Tibial nerve (tissue), 4 donors: ENCODE measurements at regions not wholly inside any gene's neighbourhood (a gene's known extent, or its start where the extent isn't known, plus 50 kb on each side); places are given as distances from the start of the nearest gene placed in this dataset.
A peak's percentile ranks its signal among the peaks of the same experiment; 100 is the strongest.
"Not testable (repeated sequence)": the region's sequence is repeated elsewhere in the genome, so short reads cannot be mapped to it uniquely, and the experiment has no call there.

Experiments used
- DNase-seq, 2 donors: peaks; one replicate each; pipeline ENCODE4 v3.0.0-alpha.2; 2019; ENCODE audit warnings: low spot score in 2 of 2
- H3K27ac ChIP-seq, 4 donors: fragments of 200-600 bp; sonication (generic) in 3 of 4; one replicate each; pipeline ENCODE4 v1.5.1; 2017 to 2019; ENCODE audit warnings: mild to moderate bottlenecking in 1 of 4
- H3K27me3 ChIP-seq, 2 donors: fragments of 200-600 bp; sonication (generic) in 1 of 2; one replicate each; pipeline versions ENCODE4 v1.5.1 to v1.6.0; 2017 to 2019
- H3K36me3 ChIP-seq, 3 donors: fragments of 200-600 bp; sonication (generic); one replicate each; pipeline ENCODE4 v1.5.1; 2018 to 2019
- H3K4me1 ChIP-seq, 4 donors: fragments of 200-600 bp; sonication (generic) in 3 of 4; one replicate each; pipeline ENCODE4 v1.5.1; 2017 to 2019
- H3K4me3 ChIP-seq, 4 donors: fragments of 200-600 bp; sonication (generic) in 3 of 4; one replicate each; pipeline ENCODE4 v1.5.1; 2017 to 2019; ENCODE audit warnings: mild to moderate bottlenecking in 1 of 4, moderate library complexity in 1 of 4
- H3K9me3 ChIP-seq, 4 donors: fragments of 200-600 bp; sonication (generic) in 3 of 4; one replicate each; pipeline ENCODE4 v1.5.1; 2017 to 2019
- CTCF ChIP-seq, 5 experiments: fragments of 200-600 bp in 3 of 5; fragments of 450-650 bp in 2 of 5; sonication (generic) in 3 of 5; IDR thresholded peaks; one replicate each; pipeline ENCODE4 v1.5.1; 2016 to 2019; ENCODE audit warnings: antibody characterized with exemption in 5 of 5, mild to moderate bottlenecking in 3 of 5, moderate library complexity in 2 of 5
- EP300 ChIP-seq, 2 donors: sonication (generic); formaldehyde crosslinking; IDR thresholded peaks; one replicate each; pipeline ENCODE4 v1.6.1; 2017; ENCODE audit warnings: antibody characterized with exemption in 2 of 2, mild to moderate bottlenecking in 1 of 2
- POLR2A ChIP-seq, 2 donors: fragments of 450-650 bp; IDR thresholded peaks; one replicate each; pipeline ENCODE4 v1.6.1; 2017; ENCODE audit warnings: antibody characterized with exemption in 2 of 2, mild to moderate bottlenecking in 2 of 2, moderate library complexity in 2 of 2
- WGBS, 2 donors: methylation state at CpG; one replicate each; pipeline ENCODE4 v1.1.5; 2018; 5-methylcytosine and 5-hydroxymethylcytosine counted together

GRCh38 chr20:54806462-54806861, 331.1 kb downstream of the DOK5 start:
- no peaks in the 10 kb centered on the region for H3K27me3 ChIP-seq
- no peaks in the 10 kb centered on the region for H3K9me3 ChIP-seq
- TF ChIP-seq POLR2A (IDR thresholded peaks at IDR 0.05) = no peak
- no peak for TF ChIP-seq EP300 (IDR thresholded peaks at IDR 0.05)
- TF ChIP-seq CTCF (IDR thresholded peaks at IDR 0.05) = no peak
- 89 to 90% methylated on average over 5 of the region's 5 CpGs for WGBS, 2 donors
- no peak overlapping the region for H3K27ac ChIP-seq
- H3K36me3 ChIP-seq = no peaks in the 10 kb centered on the region
- H3K4me1 ChIP-seq = no peaks in the 10 kb centered on the region
- H3K4me3 ChIP-seq = no peak overlapping the region
- no peak for DNase-seq

GRCh38 chr20:54794874-54795273, 319.5 kb downstream of the DOK5 start:
- no peaks in the 10 kb centered on the region for H3K27me3 ChIP-seq
- no peaks in the 10 kb centered on the region for H3K36me3 ChIP-seq
- no peaks in the 10 kb centered on the region for H3K4me1 ChIP-seq
- H3K9me3 ChIP-seq = no peaks in the 10 kb centered on the region
- H3K4me3 ChIP-seq = no peak overlapping the region
- H3K27ac ChIP-seq = no peak overlapping the region
- DNase-seq = no peak
- WGBS, 2 donors = 89 to 91% methylated on average over 8 to 13 of the region's 13 CpGs
- TF ChIP-seq POLR2A (IDR thresholded peaks at IDR 0.05) (no peak), CTCF (IDR thresholded peaks at IDR 0.05) (no peak), EP300 (IDR thresholded peaks at IDR 0.05) (no peak)

GRCh38 chr20:54794110-54794509, 318.7 kb downstream of the DOK5 start:
- 66 to 93% methylated on average over 3 to 6 of the region's 6 CpGs for WGBS, 2 donors
- TF ChIP-seq CTCF (IDR thresholded peaks at IDR 0.05) = no peak
- TF ChIP-seq EP300 (IDR thresholded peaks at IDR 0.05) = no peak
- no peak for TF ChIP-seq POLR2A (IDR thresholded peaks at IDR 0.05)
- no peaks in the 10 kb centered on the region for H3K36me3 ChIP-seq
- DNase-seq = no peak
- H3K27me3 ChIP-seq = no peaks in the 10 kb centered on the region
- H3K27ac ChIP-seq = no peak overlapping the region
- no peaks in the 10 kb centered on the region for H3K4me1 ChIP-seq
- no peak overlapping the region for H3K4me3 ChIP-seq
- H3K9me3 ChIP-seq = no peaks in the 10 kb centered on the region

- Histone ChIP-seq H3K27ac (no peak overlapping the region), H3K9me3 (peaks cover 0 to 5% (median 0%) of the 10 kb centered on the region in 4 donors), H3K36me3 (no peaks in the 10 kb centered on the region), H3K27me3 (no peaks in the 10 kb centered on the region), H3K4me3 (no peak overlapping the region), H3K4me1 (no peaks in the 10 kb centered on the region)
- TF ChIP-seq CTCF (IDR thresholded peaks at IDR 0.05) (no peak), EP300 (IDR thresholded peaks at IDR 0.05) (peak in 1 of 2 donors; percentile 25), POLR2A (IDR thresholded peaks at IDR 0.05) (no peak)
- DNase-seq = peak in 1 of 2 donors; percentile 10
- 74 to 81% methylated on average over 9 of the region's 9 CpGs for WGBS, 2 donors
These were observed 318.0 kb downstream of the DOK5 start for GRCh38 chr20:54793291-54793992.

- Histone ChIP-seq H3K27ac (no peak overlapping the region), H3K27me3 (no peaks in the 10 kb centered on the region), H3K9me3 (peaks cover 0 to 6% (median 0%) of the 10 kb centered on the region in 4 donors), H3K4me3 (no peak overlapping the region), H3K4me1 (no peaks in the 10 kb centered on the region), H3K36me3 (no peaks in the 10 kb centered on the region)
- TF ChIP-seq EP300 (IDR thresholded peaks at IDR 0.05) (no peak), POLR2A (IDR thresholded peaks at IDR 0.05) (no peak), CTCF (IDR thresholded peaks at IDR 0.05) (no peak)
- 56 to 74% methylated on average over 2 of the region's 2 CpGs for WGBS, 2 donors
- no peak for DNase-seq
These were observed 317.3 kb downstream of the DOK5 start for GRCh38 chr20:54792688-54793087.

GRCh38 chr20:54788260-54788659, 312.9 kb downstream of the DOK5 start:
- WGBS, 2 donors = 91 to 95% methylated on average over 4 of the region's 4 CpGs
- H3K27ac ChIP-seq = not testable (repeated sequence)

GRCh38 chr20:54782758-54783157, 307.4 kb downstream of the DOK5 start:
- 91 to 95% methylated on average over 8 to 9 of the region's 9 CpGs for WGBS, 2 donors

More at GRCh38 chr20:54788260-54788659, 312.9 kb downstream of the DOK5 start:
- H3K36me3 ChIP-seq, H3K27me3 ChIP-seq, H3K4me1 ChIP-seq, H3K4me3 ChIP-seq, H3K9me3 ChIP-seq, DNase-seq: not testable (repeated sequence)

More at GRCh38 chr20:54782758-54783157, 307.4 kb downstream of the DOK5 start:
- H3K27ac ChIP-seq, DNase-seq, H3K4me3 ChIP-seq, H3K27me3 ChIP-seq, H3K9me3 ChIP-seq, H3K4me1 ChIP-seq, H3K36me3 ChIP-seq: not testable (repeated sequence)
